Smooth muscle cell (in vitro differentiated cells): ENCODE measurements at regions not wholly inside any gene's neighbourhood (a gene's known extent, or its start where the extent isn't known, plus 50 kb on each side); places are given as distances from the start of the nearest gene placed in this dataset.

Experiments used
- DNase-seq: peaks from one replicate; lab custom pipeline; 2025; ENCODE audit not compliant: unreplicated experiment; lab: John Stamatoyannopoulos, UW
- H2AFZ ChIP-seq: fragments of 200-600 bp; sonication (generic); 2 replicates; pipeline ENCODE4 v1.6.0; 2016; ENCODE audit warnings: antibody characterized with exemption, low read depth, mild to moderate bottlenecking
- H3F3A ChIP-seq: fragments of 200-600 bp; sonication (generic); 2 replicates; pipeline ENCODE4 v1.6.0; 2017; ENCODE audit warnings: antibody characterized with exemption, low read depth
- H3K27ac ChIP-seq: fragments of 200-600 bp; sonication (generic); 2 replicates; pipeline ENCODE4 v1.5.1; 2016; ENCODE audit warnings: low read depth, mild to moderate bottlenecking
- H3K27me3 ChIP-seq: fragments of 200-600 bp; sonication (generic); 2 replicates; pipeline ENCODE4 v1.6.1; 2016; ENCODE audit warnings: low read depth, mild to moderate bottlenecking
- H3K36me3 ChIP-seq: fragments of 200-600 bp; sonication (generic); 2 replicates; pipeline ENCODE4 v1.5.1; 2016; ENCODE audit warnings: low read depth
- H3K4me1 ChIP-seq: fragments of 200-600 bp; sonication (generic); 2 replicates; pipeline ENCODE4 v1.5.1; 2016; ENCODE audit warnings: low read depth
- H3K4me2 ChIP-seq: fragments of 200-600 bp; sonication (generic); 2 replicates; pipeline ENCODE4 v1.6.0; 2016; ENCODE audit warnings: mild to moderate bottlenecking
- H3K4me3 ChIP-seq: fragments of 200-600 bp; sonication (generic); 2 replicates; pipeline ENCODE4 v1.5.1; 2016; ENCODE audit warnings: mild to moderate bottlenecking
- H3K79me2 ChIP-seq: fragments of 200-600 bp; sonication (generic); 2 replicates; pipeline ENCODE4 v1.6.0; 2016; ENCODE audit warnings: low read depth, mild to moderate bottlenecking
- H3K9ac ChIP-seq: fragments of 200-600 bp; sonication (generic); 2 replicates; pipeline ENCODE4 v1.6.0; 2016; ENCODE audit warnings: low read depth
- H3K9me3 ChIP-seq: fragments of 200-600 bp; sonication (generic); replicated peaks from 2 replicates; pipeline ENCODE4 v1.5.1; 2016; ENCODE audit warnings: low read depth
- H4K20me1 ChIP-seq: fragments of 200-600 bp; sonication (generic); 2 replicates; pipeline ENCODE4 v1.6.0; 2016; ENCODE audit warnings: low read depth
- WGBS: methylation state at CpG from one replicate; pipeline ENCODE4 v1.1.7; 2016; ENCODE audit warnings: low lambda C conversion rate; 5-methylcytosine and 5-hydroxymethylcytosine counted together
- TF ChIP-seq, protein P1 (sequence below): fragments of 200-600 bp; sonication (generic); IDR thresholded peaks from 2 replicates; pipeline ENCODE4 v1.5.1; 2017; ENCODE audit warnings: borderline replicate concordance, mild to moderate bottlenecking, antibody characterized with exemption; ENCODE audit not compliant: insufficient read depth, poor library complexity, severe bottlenecking

- no peaks in the 10 kb centered on the region for H3K27me3 ChIP-seq
- H3K4me3 ChIP-seq = no peak overlapping the region
- no peaks in the 10 kb centered on the region for H4K20me1 ChIP-seq
- TF ChIP-seq, protein P1, sequence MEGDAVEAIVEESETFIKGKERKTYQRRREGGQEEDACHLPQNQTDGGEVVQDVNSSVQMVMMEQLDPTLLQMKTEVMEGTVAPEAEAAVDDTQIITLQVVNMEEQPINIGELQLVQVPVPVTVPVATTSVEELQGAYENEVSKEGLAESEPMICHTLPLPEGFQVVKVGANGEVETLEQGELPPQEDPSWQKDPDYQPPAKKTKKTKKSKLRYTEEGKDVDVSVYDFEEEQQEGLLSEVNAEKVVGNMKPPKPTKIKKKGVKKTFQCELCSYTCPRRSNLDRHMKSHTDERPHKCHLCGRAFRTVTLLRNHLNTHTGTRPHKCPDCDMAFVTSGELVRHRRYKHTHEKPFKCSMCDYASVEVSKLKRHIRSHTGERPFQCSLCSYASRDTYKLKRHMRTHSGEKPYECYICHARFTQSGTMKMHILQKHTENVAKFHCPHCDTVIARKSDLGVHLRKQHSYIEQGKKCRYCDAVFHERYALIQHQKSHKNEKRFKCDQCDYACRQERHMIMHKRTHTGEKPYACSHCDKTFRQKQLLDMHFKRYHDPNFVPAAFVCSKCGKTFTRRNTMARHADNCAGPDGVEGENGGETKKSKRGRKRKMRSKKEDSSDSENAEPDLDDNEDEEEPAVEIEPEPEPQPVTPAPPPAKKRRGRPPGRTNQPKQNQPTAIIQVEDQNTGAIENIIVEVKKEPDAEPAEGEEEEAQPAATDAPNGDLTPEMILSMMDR = no peak
- DNase-seq = no peak
- H2AFZ ChIP-seq = no peak overlapping the region
- peak overlapping the region; percentile 93 for H3K27ac ChIP-seq
- H3F3A ChIP-seq = peaks cover 22% of the 10 kb centered on the region
- no peaks in the 10 kb centered on the region for H3K79me2 ChIP-seq
- 8% methylated on average over 4 of the region's 4 CpGs for WGBS
- H3K36me3 ChIP-seq = no peaks in the 10 kb centered on the region
- peaks cover 11% of the 10 kb centered on the region for H3K4me1 ChIP-seq
- no peaks in the 10 kb centered on the region for H3K9me3 ChIP-seq
- H3K4me2 ChIP-seq = peak overlapping the region; percentile 67
- H3K9ac ChIP-seq = peak overlapping the region; percentile 75
Observed at GRCh38 chr12:28869197-28869596, 279.9 kb upstream of the FAR2 start.

DNA sequence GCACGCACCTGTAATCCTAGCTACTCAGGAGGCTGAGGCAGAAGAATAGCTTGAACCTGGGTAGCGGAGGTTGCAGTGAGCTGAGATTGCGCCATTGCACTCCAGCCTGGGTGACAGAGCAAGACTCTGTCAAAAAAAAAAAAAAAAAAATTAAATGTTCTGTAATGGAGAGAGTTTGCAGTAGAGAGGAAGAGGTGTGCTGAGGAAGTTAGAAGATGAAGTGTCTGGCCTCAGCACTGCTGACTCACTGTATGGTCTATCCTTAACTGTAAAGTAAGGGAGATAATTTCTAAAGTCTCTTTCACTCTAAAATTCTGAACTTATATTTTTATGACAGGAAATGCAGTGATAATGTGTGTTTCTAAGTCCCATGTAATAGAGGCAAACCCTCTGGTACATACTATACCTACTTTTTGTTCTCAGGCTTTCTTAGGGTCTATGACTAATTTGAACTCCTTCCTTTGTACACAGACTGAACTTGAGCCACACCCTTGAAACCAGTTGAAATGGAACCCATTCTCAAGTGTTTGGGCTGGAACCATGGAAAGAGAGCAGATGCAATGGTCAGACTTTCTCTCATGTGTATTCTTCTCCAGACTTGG lies 278.1 kb upstream of the FAR2 start:
- H3K27me3 ChIP-seq = no peaks in the 10 kb centered on the region
- peaks cover 22% of the 10 kb centered on the region for H3F3A ChIP-seq
- H3K27ac ChIP-seq = peak overlapping the region; percentile 93
- no peak overlapping the region for H3K4me3 ChIP-seq
- 63% methylated on average over 3 of the region's 3 CpGs for WGBS
- no peak overlapping the region for H3K4me2 ChIP-seq
- no peaks in the 10 kb centered on the region for H4K20me1 ChIP-seq
- H3K79me2 ChIP-seq = no peaks in the 10 kb centered on the region
- no peaks in the 10 kb centered on the region for H3K9me3 ChIP-seq
- no peak for DNase-seq
- TF ChIP-seq, protein P1 = no peak
- peaks cover 11% of the 10 kb centered on the region for H3K4me1 ChIP-seq
- no peak overlapping the region for H2AFZ ChIP-seq
- no peaks in the 10 kb centered on the region for H3K36me3 ChIP-seq
- H3K9ac ChIP-seq = no peak overlapping the region

DNA sequence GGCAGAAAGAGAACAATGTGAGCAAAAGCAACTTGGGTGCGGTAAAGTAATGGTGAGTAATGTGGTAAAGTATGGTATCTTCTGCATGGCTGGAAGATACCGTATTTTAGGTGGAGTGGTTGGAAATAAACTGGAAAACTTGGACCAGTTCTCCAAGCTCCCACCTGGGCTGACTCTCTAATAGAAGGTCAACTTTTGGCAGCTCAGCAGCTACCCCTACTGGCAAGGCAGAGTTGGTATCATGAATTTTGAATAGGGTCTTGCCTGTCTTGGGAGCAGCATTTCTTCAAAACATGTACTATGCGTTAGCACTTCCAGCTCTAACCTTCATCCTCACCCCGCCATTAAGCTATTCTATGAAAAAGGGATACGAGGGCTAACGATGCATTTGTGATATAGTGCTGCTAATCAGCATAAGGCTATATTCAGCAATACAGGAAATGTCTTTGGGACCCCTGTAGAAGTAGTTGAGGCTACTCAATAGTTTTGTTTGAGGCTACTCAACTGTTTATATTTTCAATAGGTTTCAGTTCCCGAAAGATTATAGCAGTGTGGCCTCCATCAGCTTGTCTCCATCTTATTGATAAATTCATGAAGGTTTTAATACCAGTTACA lies 276.3 kb upstream of the FAR2 start:
- Histone ChIP-seq H3K9ac (no peak overlapping the region), H3K4me1 (peaks cover 11% of the 10 kb centered on the region), H3K79me2 (no peaks in the 10 kb centered on the region), H2AFZ (no peak overlapping the region), H3K36me3 (no peaks in the 10 kb centered on the region), H4K20me1 (no peaks in the 10 kb centered on the region), H3K27me3 (no peaks in the 10 kb centered on the region), H3K9me3 (no peaks in the 10 kb centered on the region), H3F3A (peaks cover 21% of the 10 kb centered on the region), H3K4me2 (no peak overlapping the region), H3K27ac (no peak overlapping the region), H3K4me3 (no peak overlapping the region)
- WGBS = 34% methylated on average over 7 of the region's 7 CpGs
- DNase-seq = no peak
- TF ChIP-seq, protein P1 = peak; percentile 75

DNA sequence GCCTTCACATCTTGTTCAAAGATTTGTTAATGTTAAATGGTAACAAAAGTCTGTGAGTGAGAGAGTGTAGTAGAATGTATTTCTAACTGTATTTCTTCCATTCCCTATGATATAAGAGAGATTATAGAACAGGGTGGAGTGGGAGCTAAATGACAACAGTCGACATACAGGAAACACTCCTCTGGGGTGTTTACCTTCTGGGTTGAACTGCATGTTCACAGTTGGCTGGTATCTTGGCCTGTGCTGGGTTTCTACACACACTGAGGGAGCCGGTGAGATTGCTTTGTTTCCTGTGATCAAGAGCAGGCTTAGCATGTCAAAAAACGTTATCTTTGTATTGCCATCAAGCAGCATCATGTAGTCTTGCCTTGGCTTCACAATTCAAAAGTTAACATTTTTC lies 274.3 kb upstream of the FAR2 start:
- Histone ChIP-seq H3K9me3 (no peaks in the 10 kb centered on the region), H3F3A (peaks cover 9% of the 10 kb centered on the region), H3K9ac (no peak overlapping the region), H3K27me3 (no peaks in the 10 kb centered on the region), H3K79me2 (no peaks in the 10 kb centered on the region), H3K4me1 (no peaks in the 10 kb centered on the region), H3K36me3 (no peaks in the 10 kb centered on the region), H4K20me1 (no peaks in the 10 kb centered on the region), H3K4me2 (no peak overlapping the region), H3K4me3 (no peak overlapping the region), H2AFZ (no peak overlapping the region), H3K27ac (no peak overlapping the region)
- WGBS = 70% methylated on average over 3 of the region's 3 CpGs
- no peak for DNase-seq
- TF ChIP-seq, protein P1 = no peak
